ENCODE measurements at regions not wholly inside any gene's neighbourhood (a gene's known extent, or its start where the extent isn't known, plus 50 kb on each side); places are given as distances from the start of the nearest gene placed in this dataset.

DNA sequence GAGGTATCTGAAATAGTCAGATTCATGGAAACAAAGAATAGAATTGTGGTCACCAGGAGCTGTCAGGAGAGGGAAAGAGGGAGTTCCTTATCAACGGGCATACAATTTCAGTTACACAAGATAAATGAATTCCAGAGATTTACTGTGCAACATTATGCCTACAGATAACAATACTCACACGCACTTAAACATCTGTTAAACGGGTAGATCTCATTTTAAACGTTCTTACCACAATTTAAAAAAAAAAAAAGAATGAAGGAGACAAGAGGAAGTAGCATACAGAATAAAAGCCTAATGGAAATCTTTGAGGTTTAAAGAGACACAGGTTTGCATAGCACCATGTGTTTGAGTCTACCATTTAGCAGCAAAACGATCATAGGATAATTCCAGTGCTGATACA is 298.0 kb downstream of the DKK2 start:
- no peaks in the 10 kb centered on the region for H3K9me3 Mint-ChIP-seq
- no peaks in the 10 kb centered on the region for H3K4me1 Mint-ChIP-seq (ENCODE audit: unreplicated experiment)
- DNase-seq (ENCODE audit: extremely low spot score, unreplicated experiment) = no peak
- H3K4me3 Mint-ChIP-seq = no peak overlapping the region
- TF ChIP-seq, protein P1, sequence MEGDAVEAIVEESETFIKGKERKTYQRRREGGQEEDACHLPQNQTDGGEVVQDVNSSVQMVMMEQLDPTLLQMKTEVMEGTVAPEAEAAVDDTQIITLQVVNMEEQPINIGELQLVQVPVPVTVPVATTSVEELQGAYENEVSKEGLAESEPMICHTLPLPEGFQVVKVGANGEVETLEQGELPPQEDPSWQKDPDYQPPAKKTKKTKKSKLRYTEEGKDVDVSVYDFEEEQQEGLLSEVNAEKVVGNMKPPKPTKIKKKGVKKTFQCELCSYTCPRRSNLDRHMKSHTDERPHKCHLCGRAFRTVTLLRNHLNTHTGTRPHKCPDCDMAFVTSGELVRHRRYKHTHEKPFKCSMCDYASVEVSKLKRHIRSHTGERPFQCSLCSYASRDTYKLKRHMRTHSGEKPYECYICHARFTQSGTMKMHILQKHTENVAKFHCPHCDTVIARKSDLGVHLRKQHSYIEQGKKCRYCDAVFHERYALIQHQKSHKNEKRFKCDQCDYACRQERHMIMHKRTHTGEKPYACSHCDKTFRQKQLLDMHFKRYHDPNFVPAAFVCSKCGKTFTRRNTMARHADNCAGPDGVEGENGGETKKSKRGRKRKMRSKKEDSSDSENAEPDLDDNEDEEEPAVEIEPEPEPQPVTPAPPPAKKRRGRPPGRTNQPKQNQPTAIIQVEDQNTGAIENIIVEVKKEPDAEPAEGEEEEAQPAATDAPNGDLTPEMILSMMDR (conservative IDR thresholded peaks at IDR 0.05) = no peak
- no peak overlapping the region for H3K27ac Mint-ChIP-seq
- no peaks in the 10 kb centered on the region for H3K36me3 Mint-ChIP-seq
- no peaks in the 10 kb centered on the region for H3K27me3 Mint-ChIP-seq

- TF ChIP-seq, protein P1 (conservative IDR thresholded peaks at IDR 0.05) = no peak
- Mint-ChIP-seq H3K27ac (no peak overlapping the region), H3K4me1 (ENCODE audit: unreplicated experiment) (no peaks in the 10 kb centered on the region), H3K27me3 (no peaks in the 10 kb centered on the region), H3K9me3 (peaks cover 5% of the 10 kb centered on the region), H3K4me3 (no peak overlapping the region), H3K36me3 (no peaks in the 10 kb centered on the region)
- no peak for DNase-seq (ENCODE audit: extremely low spot score, unreplicated experiment)
Observed at GRCh38 chr4:106718548-106718947, 317.6 kb downstream of the DKK2 start.

DNA sequence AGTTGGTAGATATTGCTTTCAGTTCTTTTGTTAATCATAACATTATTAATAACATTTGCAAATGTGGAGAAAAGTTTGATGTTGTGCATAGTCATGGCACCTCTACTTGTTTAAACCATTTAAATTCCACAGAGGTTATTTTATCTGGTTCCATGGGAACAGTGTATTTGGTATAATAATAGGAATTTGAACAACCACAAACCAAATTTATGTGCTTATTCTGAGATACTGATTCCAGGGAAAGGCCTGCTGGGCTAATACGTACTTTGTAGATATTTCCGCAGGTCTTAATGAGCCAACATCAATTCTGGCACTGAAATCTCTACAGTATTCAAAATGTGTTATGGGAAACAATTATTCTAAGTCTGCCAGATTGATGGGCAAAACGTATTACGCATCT is 319.0 kb downstream of the DKK2 start:
- TF ChIP-seq, protein P1 (conservative IDR thresholded peaks at IDR 0.05) = no peak
- no peak for DNase-seq (ENCODE audit: extremely low spot score, unreplicated experiment)
- H3K36me3 Mint-ChIP-seq = no peaks in the 10 kb centered on the region
- H3K27me3 Mint-ChIP-seq = no peaks in the 10 kb centered on the region
- peaks cover 5% of the 10 kb centered on the region for H3K9me3 Mint-ChIP-seq
- H3K4me1 Mint-ChIP-seq (ENCODE audit: unreplicated experiment) = no peaks in the 10 kb centered on the region
- H3K4me3 Mint-ChIP-seq = no peak overlapping the region
- no peak overlapping the region for H3K27ac Mint-ChIP-seq

- TF ChIP-seq, protein P1 (conservative IDR thresholded peaks at IDR 0.05) = no peak
- Mint-ChIP-seq H3K36me3 (no peaks in the 10 kb centered on the region), H3K27ac (no peak overlapping the region), H3K4me1 (ENCODE audit: unreplicated experiment) (no peaks in the 10 kb centered on the region), H3K27me3 (no peaks in the 10 kb centered on the region), H3K9me3 (peaks cover 5% of the 10 kb centered on the region), H3K4me3 (no peak overlapping the region)
- no peak for DNase-seq (ENCODE audit: extremely low spot score, unreplicated experiment)
Observed at GRCh38 chr4:106715825-106716224, 320.3 kb downstream of the DKK2 start.

- DNase-seq (ENCODE audit: extremely low spot score, unreplicated experiment) = no peak
- H3K9me3 Mint-ChIP-seq = no peaks in the 10 kb centered on the region
- TF ChIP-seq, protein P1 (conservative IDR thresholded peaks at IDR 0.05) = no peak
- H3K4me3 Mint-ChIP-seq = no peak overlapping the region
- no peaks in the 10 kb centered on the region for H3K27me3 Mint-ChIP-seq
- no peak overlapping the region for H3K27ac Mint-ChIP-seq
- no peaks in the 10 kb centered on the region for H3K4me1 Mint-ChIP-seq (ENCODE audit: unreplicated experiment)
- no peaks in the 10 kb centered on the region for H3K36me3 Mint-ChIP-seq
Observed at GRCh38 chr4:106708464-106708816, 327.7 kb downstream of the DKK2 start.

DNA sequence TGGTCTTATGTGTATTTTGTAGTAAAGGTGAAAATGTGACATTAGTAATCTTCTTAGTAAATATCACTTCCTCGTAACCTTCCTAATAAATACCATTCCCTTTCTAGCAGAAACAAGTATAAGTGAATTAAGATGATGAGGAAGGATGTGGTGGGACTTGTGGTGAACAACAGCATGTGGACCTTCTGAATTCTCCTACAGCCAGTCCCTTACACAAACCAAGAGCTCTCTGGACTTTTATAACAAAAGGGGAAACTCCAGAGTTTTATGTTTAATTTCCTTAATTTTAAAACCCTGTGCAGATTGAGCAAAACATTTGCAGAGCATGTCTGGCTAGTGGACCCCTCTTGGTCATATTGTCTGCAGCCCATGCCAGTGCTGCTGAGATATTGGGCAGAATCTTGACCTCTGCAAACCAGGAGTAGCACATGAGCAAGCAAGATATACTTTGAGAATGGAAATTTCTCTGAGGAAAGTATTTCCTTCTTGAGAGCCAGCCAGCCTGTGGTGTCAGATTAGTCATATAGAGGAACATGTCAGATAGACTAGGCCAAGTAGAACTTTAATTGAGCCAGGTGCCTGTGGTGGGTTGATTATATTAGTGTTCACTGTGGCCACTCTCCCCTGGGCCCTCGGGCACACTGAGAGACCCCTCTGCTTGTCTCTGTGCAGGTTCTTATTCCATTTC is 328.2 kb downstream of the DKK2 start:
- no peaks in the 10 kb centered on the region for H3K9me3 Mint-ChIP-seq
- H3K27ac Mint-ChIP-seq = no peak overlapping the region
- TF ChIP-seq, protein P1 (conservative IDR thresholded peaks at IDR 0.05) = no peak
- no peaks in the 10 kb centered on the region for H3K4me1 Mint-ChIP-seq (ENCODE audit: unreplicated experiment)
- no peaks in the 10 kb centered on the region for H3K27me3 Mint-ChIP-seq
- DNase-seq (ENCODE audit: extremely low spot score, unreplicated experiment) = no peak
- H3K4me3 Mint-ChIP-seq = no peak overlapping the region
- no peaks in the 10 kb centered on the region for H3K36me3 Mint-ChIP-seq

Data from type B pancreatic cell (in vitro differentiated cells).